SK-N-SH treated with all-trans-retinoic acid at 6 μM for 48 hours (cell line): ENCODE measurements at regions not wholly inside any gene's neighbourhood (a gene's known extent, or its start where the extent isn't known, plus 50 kb on each side); places are given as distances from the start of the nearest gene placed in this dataset.

Experiments used
- ATAC-seq: fragments of 200-7000 bp; cut with Tn5 transposase; 3 replicates; pipeline ENCODE4 v1.9.1; 2020; ENCODE audit warnings: mild to moderate bottlenecking, moderate library complexity
- ARNTL ChIP-seq: fragments of 450-650 bp; formaldehyde crosslinking; IDR thresholded peaks from 2 replicates; pipeline ENCODE4 v1.5.0; 2020; ENCODE audit warnings: low read depth, mild to moderate bottlenecking, moderate library complexity, borderline replicate concordance
- BACH2 ChIP-seq: fragments of 250-450 bp; sonication (Bioruptor Pico); IDR thresholded peaks from 2 replicates; pipeline ENCODE4 v1.9.0; 2021; ENCODE audit warnings: mild to moderate bottlenecking, borderline replicate concordance
- CREB5 ChIP-seq: fragments of 250-450 bp; sonication (Bioruptor Pico); IDR thresholded peaks from 2 replicates; pipeline ENCODE4 v1.5.1; 2020; ENCODE audit warnings: low read depth, mild to moderate bottlenecking, moderate library complexity
- CSRNP3 ChIP-seq: fragments of 250-450 bp; sonication (Bioruptor Pico); IDR thresholded peaks from 2 replicates; pipeline ENCODE4 v1.5.1; 2021; ENCODE audit warnings: mild to moderate bottlenecking, moderate library complexity
- ESRRG ChIP-seq: fragments of 250-450 bp; sonication (Bioruptor Pico); IDR thresholded peaks from 2 replicates; pipeline ENCODE4 v1.6.1; 2021; ENCODE audit warnings: mild to moderate bottlenecking
- GLIS3 ChIP-seq: fragments of 250-450 bp; sonication (Bioruptor Pico); IDR thresholded peaks from 2 replicates; pipeline ENCODE4 v1.5.0; 2020; ENCODE audit warnings: mild to moderate bottlenecking, moderate library complexity
- ISL1 ChIP-seq: fragments of 250-450 bp; sonication (Bioruptor Pico); IDR thresholded peaks from 2 replicates; pipeline ENCODE4 v2.1.2; 2022; ENCODE audit warnings: mild to moderate bottlenecking, moderate library complexity
- OSR1 ChIP-seq: fragments of 250-450 bp; sonication (Bioruptor Pico); IDR thresholded peaks from 2 replicates; pipeline ENCODE4 v1.8.0; 2022; ENCODE audit warnings: moderate library complexity, mild to moderate bottlenecking, inconsistent platforms
- POU6F1 ChIP-seq: fragments of 250-450 bp; sonication (Bioruptor Pico); IDR thresholded peaks from 2 replicates; pipeline ENCODE4 v1.8.0; 2021; ENCODE audit warnings: low read depth, mild to moderate bottlenecking, moderate library complexity, borderline replicate concordance
- PPARA ChIP-seq: fragments of 250-450 bp; sonication (Bioruptor Pico); IDR thresholded peaks from 2 replicates; pipeline ENCODE4 v1.5.0; 2020; ENCODE audit warnings: mild to moderate bottlenecking, borderline replicate concordance
- SNAI2 ChIP-seq: fragments of 250-450 bp; sonication (Bioruptor Pico); IDR thresholded peaks from 2 replicates; pipeline ENCODE4 v1.5.0; 2020; ENCODE audit warnings: mild to moderate bottlenecking, moderate library complexity
- TCF4 ChIP-seq: fragments of 250-450 bp; sonication (Bioruptor Pico); IDR thresholded peaks from 2 replicates; pipeline ENCODE4 v1.8.0; 2021; ENCODE audit warnings: mild to moderate bottlenecking, moderate library complexity, borderline replicate concordance
- TOX ChIP-seq: fragments of 250-450 bp; sonication (Bioruptor Pico); IDR thresholded peaks from 2 replicates; pipeline ENCODE4 v1.8.0; 2021; ENCODE audit warnings: mild to moderate bottlenecking, moderate library complexity, borderline replicate concordance
- TSHZ2 ChIP-seq: fragments of 250-450 bp; sonication (Bioruptor Pico); IDR thresholded peaks from 2 replicates; pipeline ENCODE4 v1.5.0; 2020; ENCODE audit warnings: mild to moderate bottlenecking, moderate library complexity
- ZC3H10 ChIP-seq: fragments of 250-450 bp; sonication (Bioruptor Pico); IDR thresholded peaks from 2 replicates; pipeline ENCODE4 v1.5.1; 2021; ENCODE audit warnings: mild to moderate bottlenecking, moderate library complexity
- ZFP3 ChIP-seq: fragments of 250-450 bp; sonication (Bioruptor Pico); IDR thresholded peaks from 2 replicates; pipeline ENCODE4 v1.5.0; 2020; ENCODE audit warnings: mild to moderate bottlenecking, moderate library complexity
- ZFP30 ChIP-seq: fragments of 450-650 bp; formaldehyde crosslinking; IDR thresholded peaks from 2 replicates; pipeline ENCODE4 v1.5.0; 2022; ENCODE audit warnings: mild to moderate bottlenecking, moderate library complexity
- ZNF565 ChIP-seq: fragments of 450-650 bp; formaldehyde crosslinking; conservative IDR thresholded peaks from 2 replicates; pipeline ENCODE4 v1.5.0; 2020; ENCODE audit warnings: low read depth, mild to moderate bottlenecking, moderate library complexity
- ZNF8 ChIP-seq: fragments of 450-650 bp; formaldehyde crosslinking; IDR thresholded peaks from 2 replicates; pipeline ENCODE4 v1.5.0; 2020; ENCODE audit warnings: mild to moderate bottlenecking, moderate library complexity

GRCh38 chr7:36090976-36091873 lies 61.8 kb upstream of the EEPD1 start:
- peak; percentile 36; the same call in 2 of the 3 replicates for ATAC-seq
- no peak for TF ChIP-seq ZFP3 (CRISPR knock-in tag)
- no peak for TF ChIP-seq ZFP30 (CRISPR knock-in tag)
- TF ChIP-seq ZNF565 (CRISPR knock-in tag): no peak
- no peak for TF ChIP-seq POU6F1 (CRISPR knock-in tag)
- no peak for TF ChIP-seq SNAI2 (CRISPR knock-in tag)
- no peak for TF ChIP-seq TOX (CRISPR knock-in tag)
- no peak for TF ChIP-seq BACH2
- TF ChIP-seq ISL1 (CRISPR knock-in tag): no peak
- TF ChIP-seq GLIS3 (CRISPR knock-in tag): no peak
- TF ChIP-seq ZNF8 (CRISPR knock-in tag): no peak
- TF ChIP-seq ESRRG: no peak
- TF ChIP-seq ZC3H10: no peak
- TF ChIP-seq CSRNP3 (CRISPR knock-in tag): no peak
- TF ChIP-seq, all 23 proteins: peak for 0

GRCh38 chr7:36091874-36092176 lies 61.2 kb upstream of the EEPD1 start:
- TF ChIP-seq ZNF565 (CRISPR knock-in tag) (no peak), BACH2 (no peak), ZC3H10 (no peak), SNAI2 (CRISPR knock-in tag) (no peak), GLIS3 (CRISPR knock-in tag) (no peak), ZFP3 (CRISPR knock-in tag) (no peak), ESRRG (no peak), CSRNP3 (CRISPR knock-in tag) (no peak), OSR1 (CRISPR knock-in tag) (no peak), PPARA (no peak), TCF4 (CRISPR knock-in tag) (no peak), ZFP30 (CRISPR knock-in tag) (no peak), TSHZ2 (CRISPR knock-in tag) (no peak), ARNTL (CRISPR knock-in tag) (no peak), TOX (CRISPR knock-in tag) (no peak), POU6F1 (CRISPR knock-in tag) (no peak), CREB5 (CRISPR knock-in tag) (no peak)
- no peak for ATAC-seq
